ENCODE measurements at regions not wholly inside any gene's neighbourhood (a gene's known extent, or its start where the extent isn't known, plus 50 kb on each side); places are given as distances from the start of the nearest gene placed in this dataset.

GRCh38 chr15:79535536-79535935 is 103.4 kb downstream of the MINAR1 start:
- FAIRE-seq (no peak), DNase-seq (ENCODE audit: low read depth, low spot score) (no peak)
- CTCF ChIA-PET, result interaction anchor here (1.7 kb wide), 1 partner anchor 314 kb away, joined by 3 read pairs; no protein-coding TSS in a partner anchor
- H3K27me3 ChIP-seq (ENCODE audit: control insufficient read depth in 2 of 2, insufficient read depth in 2 of 2, low read length in 2 of 2), result no peaks in the 10 kb centered on the region
- no peak overlapping the region for H3K4me2 ChIP-seq (ENCODE audit: insufficient read depth, low read length)
- dilution Hi-C loops (cut with MboI; ENCODE audit: extremely low pct_ligation_motif_present, low sequenced_read_pairs) (no loop called here), intact Hi-C loops (cut with micrococcal nuclease) (no loop called here)
- H3K9ac ChIP-seq (replicated peaks; ENCODE audit: extremely low read depth, insufficient read depth, low read length), result no peak overlapping the region
- H4K20me1 ChIP-seq (replicated peaks; ENCODE audit: control insufficient read depth, extremely low read depth, insufficient read depth, low read length), result no peaks in the 10 kb centered on the region
- no peaks in the 10 kb centered on the region for H3K4me1 ChIP-seq (ENCODE audit: control insufficient read depth, extremely low read depth, insufficient read depth, low read length)
- no peak for TF ChIP-seq CTCF (IDR thresholded peaks at IDR 0.05; ENCODE audit: extremely low read depth in 1 of 2, insufficient read depth in 1 of 2, low read depth in 1 of 2, low read length in 2 of 2)
- TF ChIP-seq FOS (IDR thresholded peaks at IDR 0.05; ENCODE audit: borderline replicate concordance, insufficient read depth, low read length), result no peak
- TF ChIP-seq JUN (IDR thresholded peaks at IDR 0.05; ENCODE audit: borderline replicate concordance, insufficient read depth, insufficient read length, low read depth), result no peak
- no peak for TF ChIP-seq POLR2AphosphoS5 (IDR thresholded peaks at IDR 0.05; ENCODE audit: insufficient read depth, low read depth, low read length)
- TF ChIP-seq GATA2 (IDR thresholded peaks at IDR 0.05; ENCODE audit: insufficient read depth, insufficient read length, low read depth, low read length), result no peak
- TF ChIP-seq MAX (IDR thresholded peaks at IDR 0.05; ENCODE audit: insufficient read depth, insufficient read length), result no peak
- no peaks in the 10 kb centered on the region for H3K9me3 ChIP-seq (replicated peaks; ENCODE audit: control insufficient read depth, insufficient read depth, low read length)
- H3K36me3 ChIP-seq (ENCODE audit: control insufficient read depth in 2 of 2, extremely low read depth in 1 of 2, insufficient read depth in 2 of 2, low read length in 2 of 2), result no peaks in the 10 kb centered on the region
- POLR2A ChIA-PET, result no interaction called here
- H3K27ac ChIP-seq (ENCODE audit: insufficient read depth, low read depth, low read length), result no peak overlapping the region
- H3K79me2 ChIP-seq (ENCODE audit: control insufficient read depth, insufficient read depth, low read length), result no peaks in the 10 kb centered on the region
- no peak overlapping the region for H2AFZ ChIP-seq (ENCODE audit: low read depth, low read length)
- H3K4me3 ChIP-seq (replicated peaks in 1 of 3; ENCODE audit: insufficient read depth in 1 of 3, low read depth in 1 of 3, low read length in 3 of 3), result no peak overlapping the region
- no TSS peak for BruUV-seq (replicated peaks)
- no peaks in the 10 kb centered on the region for H3K9me1 ChIP-seq (replicated peaks; ENCODE audit: control insufficient read depth, extremely low read depth, insufficient read depth, low read length)

Data from endothelial cell of umbilical vein (primary cell).